ENCODE measurements at regions not wholly inside any gene's neighbourhood (a gene's known extent, or its start where the extent isn't known, plus 50 kb on each side); places are given as distances from the start of the nearest gene placed in this dataset.

- FAIRE-seq (no peak), DNase-seq (ENCODE audit: low read depth in 1 of 2, low spot score in 1 of 2) (no peak), ATAC-seq (no peak)
- no peak overlapping the region for H3K4me3 ChIP-seq
- TF ChIP-seq CBX8 (IDR thresholded peaks at IDR 0.05) (no peak), SMC3 (IDR thresholded peaks at IDR 0.05) (no peak), MAX (IDR thresholded peaks at IDR 0.05) (no peak), KDM1A (IDR thresholded peaks at IDR 0.05; ENCODE audit: low read depth) (no peak), RAD21 (conservative IDR thresholded peaks at IDR 0.05 in 1 of 2, IDR thresholded peaks at IDR 0.05 in 1 of 2) (no peak), CTCF (IDR thresholded peaks at IDR 0.05) (no peak)
- ChIA-PET CTCF (no interaction called here), POLR2A (no interaction called here)
- H3K27ac ChIP-seq = no peak overlapping the region
- no peaks in the 10 kb centered on the region for H3K9me3 ChIP-seq
- H3K4me2 ChIP-seq = no peak overlapping the region
- peaks cover 10% of the 10 kb centered on the region for H3K4me1 ChIP-seq
- WGBS (ENCODE audit: missing lambda C conversion rate) = 75% methylated on average over 6 of the region's 6 CpGs
Observed at GRCh38 chr10:118916777-118917176, 112.7 kb upstream of the NANOS1 start.

- Histone ChIP-seq H3K27ac (no peak overlapping the region), H3K4me2 (no peak overlapping the region), H3K4me3 (no peak overlapping the region), H3K9me3 (no peaks in the 10 kb centered on the region), H3K4me1 (0 out of 3 replicates have a peak, but pooled peaks cover 5% of the 10 kb centered on the region)
- WGBS (ENCODE audit: missing lambda C conversion rate) = 74% methylated on average over 7 of the region's 7 CpGs
- no peak for ATAC-seq
- no peak for DNase-seq (ENCODE audit: low read depth in 1 of 2, low spot score in 1 of 2)
- ChIA-PET POLR2A (no interaction called here), CTCF (no interaction called here)
- FAIRE-seq = no peak
- no peak for TF ChIP-seq NFE2L2 (conservative IDR thresholded peaks at IDR 0.05; ENCODE audit: low read length)
- no peak for TF ChIP-seq SMC3 (IDR thresholded peaks at IDR 0.05)
- TF ChIP-seq HOXB5 (CRISPR knock-in tag; IDR thresholded peaks at IDR 0.05) = no peak
- no peak for TF ChIP-seq FOSB (CRISPR knock-in tag; IDR thresholded peaks at IDR 0.05)
- no peak for TF ChIP-seq SREBF2 (IDR thresholded peaks at IDR 0.05)
- TF ChIP-seq EHF (CRISPR knock-in tag; IDR thresholded peaks at IDR 0.05) = no peak
- no peak for TF ChIP-seq RCOR1 (IDR thresholded peaks at IDR 0.05; ENCODE audit: low read depth, low read length)
- TF ChIP-seq RNF2 (IDR thresholded peaks at IDR 0.05; ENCODE audit: borderline replicate concordance, low read depth) = no peak
- TF ChIP-seq HDAC2 (IDR thresholded peaks at IDR 0.05) = no peak
- TF ChIP-seq ZFP36 (IDR thresholded peaks at IDR 0.05; ENCODE audit: borderline replicate concordance, partially characterized antibody) = no peak
- no peak for TF ChIP-seq HMGXB4 (CRISPR knock-in tag; IDR thresholded peaks at IDR 0.05; ENCODE audit: borderline replicate concordance)
Observed at GRCh38 chr10:118917701-118918100, 111.8 kb upstream of the NANOS1 start.

GRCh38 chr10:118918116-118918515, 111.4 kb upstream of the NANOS1 start:
- WGBS (ENCODE audit: missing lambda C conversion rate) = 81% methylated on average over 5 of the region's 5 CpGs
- ChIA-PET POLR2A (interaction anchor here (0.6 kb wide), 1 partner anchor 250 kb away, joined by 3 read pairs; no protein-coding TSS in a partner anchor), CTCF (interaction anchor here (0.7 kb wide), 1 partner anchor 27 kb away, joined by 4 read pairs; no protein-coding TSS in a partner anchor)
- ATAC-seq (no peak), FAIRE-seq (no peak), DNase-seq (ENCODE audit: low read depth in 1 of 2, low spot score in 1 of 2) (no peak)
- H3K27ac ChIP-seq = no peak overlapping the region
- no peak for TF ChIP-seq MAFK (IDR thresholded peaks at IDR 0.05; ENCODE audit: partially characterized antibody)
- no peak for TF ChIP-seq JUN (IDR thresholded peaks at IDR 0.05)
- TF ChIP-seq EHF (CRISPR knock-in tag; IDR thresholded peaks at IDR 0.05) = no peak
- no peak for TF ChIP-seq GATA3 (IDR thresholded peaks at IDR 0.05; ENCODE audit: borderline replicate concordance)
- TF ChIP-seq RFX5 (IDR thresholded peaks at IDR 0.05) = no peak
- TF ChIP-seq HOXB13 (CRISPR knock-in tag; IDR thresholded peaks at IDR 0.05; ENCODE audit: low read depth) = no peak
- no peak for TF ChIP-seq RARB (CRISPR knock-in tag; IDR thresholded peaks at IDR 0.05)
- TF ChIP-seq FOXS1 (CRISPR knock-in tag; IDR thresholded peaks at IDR 0.05) = no peak
- TF ChIP-seq ZNF302 (CRISPR knock-in tag; IDR thresholded peaks at IDR 0.05) = no peak
- TF ChIP-seq ZSCAN20 (CRISPR knock-in tag; IDR thresholded peaks at IDR 0.05) = no peak
- TF ChIP-seq ATOH8 (CRISPR knock-in tag; IDR thresholded peaks at IDR 0.05; ENCODE audit: low read depth) = no peak
- TF ChIP-seq SREBF2 (IDR thresholded peaks at IDR 0.05) = no peak
- no peak for TF ChIP-seq ELK1 (IDR thresholded peaks at IDR 0.05; ENCODE audit: low read depth, low read length)
- no peak for TF ChIP-seq HOXB5 (CRISPR knock-in tag; IDR thresholded peaks at IDR 0.05)
- no peak for TF ChIP-seq NFE2L2 (conservative IDR thresholded peaks at IDR 0.05; ENCODE audit: low read length)
- no peaks in the 10 kb centered on the region for H3K9me3 ChIP-seq
- H3K4me1 ChIP-seq = 0 out of 3 replicates have a peak, but pooled peaks cover under 1% of the 10 kb centered on the region
- H3K4me2 ChIP-seq = no peak overlapping the region
- H3K4me3 ChIP-seq = no peak overlapping the region
